Vagina (tissue), 2 donors: ENCODE measurements at regions not wholly inside any gene's neighbourhood (a gene's known extent, or its start where the extent isn't known, plus 50 kb on each side); places are given as distances from the start of the nearest gene placed in this dataset.

Experiments
- DNase-seq, 2 donors: peaks; one replicate each; pipeline ENCODE4 v3.0.0-alpha.2; 2017; ENCODE audit errors: extremely low spot score in 2 of 2
- H3K27ac ChIP-seq: fragments of 200-600 bp; sonication (generic); one replicate; pipeline ENCODE4 v1.5.1; 2019
- H3K27me3 ChIP-seq: fragments of 200-600 bp; sonication (generic); one replicate; pipeline ENCODE4 v1.5.1; 2019
- H3K36me3 ChIP-seq, 2 donors: fragments of 200-600 bp; sonication (generic); one replicate each; pipeline ENCODE4 v1.5.1; 2017 to 2019
- H3K4me1 ChIP-seq: fragments of 200-600 bp; sonication (generic); one replicate; pipeline ENCODE4 v1.5.1; 2019
- H3K4me3 ChIP-seq, 2 donors: fragments of 200-600 bp; sonication (generic); 1 replicate in 1 of 2; 2 replicates in 1 of 2; pipeline ENCODE4 v1.5.1; 2016 to 2019
- H3K9me3 ChIP-seq: fragments of 200-600 bp; sonication (generic); one replicate; pipeline ENCODE4 v1.5.1; 2019
- POLR2A ChIP-seq, 2 donors: fragments of 450-650 bp; IDR thresholded peaks; one replicate each; pipeline ENCODE4 v1.6.1; 2017; ENCODE audit warnings: antibody characterized with exemption in 2 of 2, mild to moderate bottlenecking in 2 of 2, moderate library complexity in 2 of 2
- POLR2AphosphoS5 ChIP-seq, 2 donors: sonication (generic); formaldehyde crosslinking; IDR thresholded peaks; one replicate each; pipeline ENCODE4 v1.9.0; 2017; ENCODE audit warnings: antibody characterized with exemption in 2 of 2, mild to moderate bottlenecking in 2 of 2, low read depth in 1 of 2; ENCODE audit not compliant: insufficient read depth in 1 of 2
- intact Hi-C: fragments of 100-400 bp; cut with DNase I; formaldehyde crosslinking; loops from one replicate; pipeline ENCODE4 v1.15.1; 2023
- TF ChIP-seq, protein P1 (sequence below), 3 experiments: fragments of 450-650 bp in 2 of 3; fragments of 200-600 bp in 1 of 3; sonication (generic) in 1 of 3; IDR thresholded peaks; one replicate each; pipeline ENCODE4 v1.5.1; 2017 to 2019; ENCODE audit warnings: antibody characterized with exemption in 3 of 3, mild to moderate bottlenecking in 2 of 3, moderate library complexity in 2 of 3

DNA sequence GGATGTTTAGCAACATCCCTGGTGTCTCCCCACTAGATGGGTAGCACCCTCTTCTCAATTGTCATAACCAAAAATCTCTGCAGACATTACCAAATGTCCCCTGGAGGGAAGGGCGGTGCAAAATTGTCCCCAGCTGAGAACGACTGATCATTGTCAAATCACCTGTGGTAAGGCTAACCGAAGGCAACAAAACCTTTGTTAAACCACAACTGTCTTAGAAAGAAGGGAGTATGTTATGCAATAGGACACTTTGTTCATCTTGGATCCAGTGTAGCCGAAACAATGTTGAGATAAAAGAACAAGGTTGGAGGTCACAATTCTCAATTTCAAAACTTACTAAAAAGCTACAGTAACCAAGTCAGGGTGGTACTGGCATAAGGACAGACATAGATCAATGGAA, 50.3 kb upstream of the ST3GAL5 start:
- Histone ChIP-seq H3K9me3 (no peaks in the 10 kb centered on the region), H3K27ac (no peak overlapping the region), H3K4me3 (no peak overlapping the region), H3K27me3 (no peaks in the 10 kb centered on the region), H3K4me1 (peaks cover 8% of the 10 kb centered on the region), H3K36me3 (no peaks in the 10 kb centered on the region)
- DNase-seq: no peak
- TF ChIP-seq POLR2A (IDR thresholded peaks at IDR 0.05): no peak
- no peak for TF ChIP-seq POLR2AphosphoS5 (IDR thresholded peaks at IDR 0.05; ENCODE audit: insufficient read depth in 1 of 2, low read depth in 1 of 2)
- TF ChIP-seq, protein P1, sequence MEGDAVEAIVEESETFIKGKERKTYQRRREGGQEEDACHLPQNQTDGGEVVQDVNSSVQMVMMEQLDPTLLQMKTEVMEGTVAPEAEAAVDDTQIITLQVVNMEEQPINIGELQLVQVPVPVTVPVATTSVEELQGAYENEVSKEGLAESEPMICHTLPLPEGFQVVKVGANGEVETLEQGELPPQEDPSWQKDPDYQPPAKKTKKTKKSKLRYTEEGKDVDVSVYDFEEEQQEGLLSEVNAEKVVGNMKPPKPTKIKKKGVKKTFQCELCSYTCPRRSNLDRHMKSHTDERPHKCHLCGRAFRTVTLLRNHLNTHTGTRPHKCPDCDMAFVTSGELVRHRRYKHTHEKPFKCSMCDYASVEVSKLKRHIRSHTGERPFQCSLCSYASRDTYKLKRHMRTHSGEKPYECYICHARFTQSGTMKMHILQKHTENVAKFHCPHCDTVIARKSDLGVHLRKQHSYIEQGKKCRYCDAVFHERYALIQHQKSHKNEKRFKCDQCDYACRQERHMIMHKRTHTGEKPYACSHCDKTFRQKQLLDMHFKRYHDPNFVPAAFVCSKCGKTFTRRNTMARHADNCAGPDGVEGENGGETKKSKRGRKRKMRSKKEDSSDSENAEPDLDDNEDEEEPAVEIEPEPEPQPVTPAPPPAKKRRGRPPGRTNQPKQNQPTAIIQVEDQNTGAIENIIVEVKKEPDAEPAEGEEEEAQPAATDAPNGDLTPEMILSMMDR (IDR thresholded peaks at IDR 0.05): no peak
- intact Hi-C loops: no loop called here
